ENCODE measurements at regions not wholly inside any gene's neighbourhood (a gene's known extent, or its start where the extent isn't known, plus 50 kb on each side); places are given as distances from the start of the nearest gene placed in this dataset.
"Not testable (repeated sequence)": the region's sequence is repeated elsewhere in the genome, so short reads cannot be mapped to it uniquely, and the experiment has no call there.

- no peaks in the 10 kb centered on the region for H3K27me3 ChIP-seq (replicated peaks in 1 of 2; ENCODE audit: control insufficient read depth in 2 of 2, extremely low read depth in 1 of 2, insufficient read depth in 2 of 2, low read length in 1 of 2)
- DNase-seq (no peak), ATAC-seq (replicated peaks in 1 of 4) (no peak)
- H3K27ac ChIP-seq (ENCODE audit: low read length), result no peak overlapping the region
- no peaks in the 10 kb centered on the region for H3K9me3 ChIP-seq
- H3K4me1 Mint-ChIP-seq, result no peaks in the 10 kb centered on the region
- POLR2A ChIA-PET, result no interaction called here
- H3K36me3 ChIP-seq (ENCODE audit: control insufficient read depth in 2 of 2, extremely low read depth in 1 of 2, insufficient read depth in 1 of 2, low read length in 1 of 2), result no peaks in the 10 kb centered on the region
- H3K36me3 Mint-ChIP-seq, result no peaks in the 10 kb centered on the region
- no peak overlapping the region for H3K4me3 Mint-ChIP-seq
- no CpG with 5 or more reads among the region's 4 CpGs for WGBS (ENCODE audit: insufficient coverage)
- no peaks in the 10 kb centered on the region for H3K4me1 ChIP-seq (ENCODE audit: control insufficient read depth in 1 of 2, extremely low read depth in 1 of 2, insufficient read depth in 2 of 2, low read length in 2 of 2)
- peaks cover 0 to 7% of the 10 kb centered on the region in 2 donors for H3K27me3 Mint-ChIP-seq
- H3K27ac Mint-ChIP-seq, result no peak overlapping the region
- CTCF ChIA-PET, result no interaction called here
- H3K4me3 ChIP-seq (ENCODE audit: control insufficient read depth in 1 of 2, extremely low read depth in 1 of 2, low read length in 1 of 2), result no peak overlapping the region
- H3K9me3 Mint-ChIP-seq, result peaks cover 3 to 5% (median 4%) of the 10 kb centered on the region in 3 donors
Measured at GRCh38 chrX:144616317-144616716, 631.0 kb upstream of the SPANXN1 start.

GRCh38 chrX:144627947-144628346 lies 619.4 kb upstream of the SPANXN1 start:
- ATAC-seq (replicated peaks in 1 of 4) (no peak), DNase-seq (no peak)
- no peaks in the 10 kb centered on the region for H3K27me3 Mint-ChIP-seq
- H3K36me3 Mint-ChIP-seq, result no peaks in the 10 kb centered on the region
- no peaks in the 10 kb centered on the region for H3K4me1 Mint-ChIP-seq
- H3K27me3 ChIP-seq (replicated peaks in 1 of 2; ENCODE audit: control insufficient read depth in 2 of 2, extremely low read depth in 1 of 2, insufficient read depth in 2 of 2, low read length in 1 of 2), result no peaks in the 10 kb centered on the region
- H3K27ac ChIP-seq (ENCODE audit: low read length), result no peak overlapping the region
- H3K4me1 ChIP-seq (ENCODE audit: control insufficient read depth in 1 of 2, extremely low read depth in 1 of 2, insufficient read depth in 2 of 2, low read length in 2 of 2), result no peaks in the 10 kb centered on the region
- no peak overlapping the region for H3K4me3 Mint-ChIP-seq
- no peak overlapping the region for H3K4me3 ChIP-seq (ENCODE audit: control insufficient read depth in 1 of 2, extremely low read depth in 1 of 2, low read length in 1 of 2)
- 73% methylated on average over 2 of the region's 3 CpGs for WGBS (ENCODE audit: insufficient coverage)
- ChIA-PET CTCF (no interaction called here), POLR2A (no interaction called here)
- no peaks in the 10 kb centered on the region for H3K36me3 ChIP-seq (ENCODE audit: control insufficient read depth in 2 of 2, extremely low read depth in 1 of 2, insufficient read depth in 1 of 2, low read length in 1 of 2)
- H3K27ac Mint-ChIP-seq, result no peak overlapping the region
- H3K9me3 Mint-ChIP-seq, result peaks cover 3 to 7% (median 6%) of the 10 kb centered on the region in 3 donors
- no peaks in the 10 kb centered on the region for H3K9me3 ChIP-seq

- CTCF ChIA-PET; H3K9me3 Mint-ChIP-seq; H3K4me1 ChIP-seq (ENCODE audit: control insufficient read depth in 1 of 2, extremely low read depth in 1 of 2, insufficient read depth in 2 of 2, low read length in 2 of 2); H3K4me3 ChIP-seq (ENCODE audit: control insufficient read depth in 1 of 2, extremely low read depth in 1 of 2, low read length in 1 of 2); H3K27me3 Mint-ChIP-seq; H3K9me3 ChIP-seq; H3K4me3 Mint-ChIP-seq; H3K4me1 Mint-ChIP-seq; ATAC-seq (replicated peaks in 1 of 4); H3K27ac Mint-ChIP-seq; H3K36me3 ChIP-seq (ENCODE audit: control insufficient read depth in 2 of 2, extremely low read depth in 1 of 2, insufficient read depth in 1 of 2, low read length in 1 of 2); H3K36me3 Mint-ChIP-seq; DNase-seq; H3K27me3 ChIP-seq (replicated peaks in 1 of 2; ENCODE audit: control insufficient read depth in 2 of 2, extremely low read depth in 1 of 2, insufficient read depth in 2 of 2, low read length in 1 of 2); POLR2A ChIA-PET; H3K27ac ChIP-seq (ENCODE audit: low read length): not testable (repeated sequence)
- no CpG with 5 or more reads among the region's 8 CpGs for WGBS (ENCODE audit: insufficient coverage)
Measured at GRCh38 chrX:144634451-144634850, 612.9 kb upstream of the SPANXN1 start.

GRCh38 chrX:144637731-144638130 lies 609.6 kb upstream of the SPANXN1 start:
- Mint-ChIP-seq H3K4me1 (no peaks in the 10 kb centered on the region), H3K9me3 (peaks cover 0 to 5% (median 3%) of the 10 kb centered on the region in 3 donors), H3K27me3 (no peaks in the 10 kb centered on the region), H3K4me3 (no peak overlapping the region), H3K27ac (no peak overlapping the region), H3K36me3 (no peaks in the 10 kb centered on the region)
- no peaks in the 10 kb centered on the region for H3K27me3 ChIP-seq (replicated peaks in 1 of 2; ENCODE audit: control insufficient read depth in 2 of 2, extremely low read depth in 1 of 2, insufficient read depth in 2 of 2, low read length in 1 of 2)
- H3K27ac ChIP-seq (ENCODE audit: low read length), result no peak overlapping the region
- ChIA-PET POLR2A (no interaction called here), CTCF (no interaction called here)
- no peak for DNase-seq
- H3K9me3 ChIP-seq, result no peaks in the 10 kb centered on the region
- no peaks in the 10 kb centered on the region for H3K4me1 ChIP-seq (ENCODE audit: control insufficient read depth in 1 of 2, extremely low read depth in 1 of 2, insufficient read depth in 2 of 2, low read length in 2 of 2)
- H3K36me3 ChIP-seq (ENCODE audit: control insufficient read depth in 2 of 2, extremely low read depth in 1 of 2, insufficient read depth in 1 of 2, low read length in 1 of 2), result no peaks in the 10 kb centered on the region
- no peak overlapping the region for H3K4me3 ChIP-seq (ENCODE audit: control insufficient read depth in 1 of 2, extremely low read depth in 1 of 2, low read length in 1 of 2)
- no CpG with 5 or more reads among the region's 2 CpGs for WGBS (ENCODE audit: insufficient coverage)
- no peak for ATAC-seq (replicated peaks in 1 of 4)

GRCh38 chrX:144648788-144649187 lies 598.5 kb upstream of the SPANXN1 start:
- Histone ChIP-seq H3K4me3 (ENCODE audit: control insufficient read depth in 1 of 2, extremely low read depth in 1 of 2, low read length in 1 of 2) (no peak overlapping the region), H3K27me3 (replicated peaks in 1 of 2; ENCODE audit: control insufficient read depth in 2 of 2, extremely low read depth in 1 of 2, insufficient read depth in 2 of 2, low read length in 1 of 2) (no peaks in the 10 kb centered on the region), H3K36me3 (ENCODE audit: control insufficient read depth in 2 of 2, extremely low read depth in 1 of 2, insufficient read depth in 1 of 2, low read length in 1 of 2) (no peaks in the 10 kb centered on the region), H3K27ac (ENCODE audit: low read length) (no peak overlapping the region), H3K9me3 (no peaks in the 10 kb centered on the region), H3K4me1 (ENCODE audit: control insufficient read depth in 1 of 2, extremely low read depth in 1 of 2, insufficient read depth in 2 of 2, low read length in 2 of 2) (no peaks in the 10 kb centered on the region)
- ChIA-PET CTCF (no interaction called here), POLR2A (no interaction called here)
- WGBS (ENCODE audit: insufficient coverage), result no CpG with 5 or more reads among the region's 2 CpGs
- H3K27me3 Mint-ChIP-seq, result peaks cover 0 to 8% of the 10 kb centered on the region in 2 donors
- H3K27ac Mint-ChIP-seq, result no peak overlapping the region
- DNase-seq (no peak), ATAC-seq (replicated peaks in 1 of 4) (no peak)
- H3K9me3 Mint-ChIP-seq, result peaks cover 0 to 5% (median 0%) of the 10 kb centered on the region in 3 donors
- no peaks in the 10 kb centered on the region for H3K36me3 Mint-ChIP-seq
- no peaks in the 10 kb centered on the region for H3K4me1 Mint-ChIP-seq
- H3K4me3 Mint-ChIP-seq, result no peak overlapping the region

- H3K27ac Mint-ChIP-seq, result no peak overlapping the region
- no peak overlapping the region for H3K4me3 Mint-ChIP-seq
- no peaks in the 10 kb centered on the region for H3K9me3 ChIP-seq
- H3K4me1 Mint-ChIP-seq, result no peaks in the 10 kb centered on the region
- H3K9me3 Mint-ChIP-seq, result no peaks in the 10 kb centered on the region
- no peak for ATAC-seq (replicated peaks in 1 of 4)
- ChIA-PET CTCF (no interaction called here), POLR2A (no interaction called here)
- no peaks in the 10 kb centered on the region for H3K27me3 ChIP-seq (replicated peaks in 1 of 2; ENCODE audit: control insufficient read depth in 2 of 2, extremely low read depth in 1 of 2, insufficient read depth in 2 of 2, low read length in 1 of 2)
- H3K27me3 Mint-ChIP-seq, result no peaks in the 10 kb centered on the region
- WGBS (ENCODE audit: insufficient coverage), result 33% methylated on average over 2 of the region's 5 CpGs
- H3K4me3 ChIP-seq (ENCODE audit: control insufficient read depth in 1 of 2, extremely low read depth in 1 of 2, low read length in 1 of 2), result no peak overlapping the region
- no peaks in the 10 kb centered on the region for H3K36me3 Mint-ChIP-seq
- no peak for DNase-seq
- no peaks in the 10 kb centered on the region for H3K36me3 ChIP-seq (ENCODE audit: control insufficient read depth in 2 of 2, extremely low read depth in 1 of 2, insufficient read depth in 1 of 2, low read length in 1 of 2)
- H3K27ac ChIP-seq (ENCODE audit: low read length), result no peak overlapping the region
- H3K4me1 ChIP-seq (ENCODE audit: control insufficient read depth in 1 of 2, extremely low read depth in 1 of 2, insufficient read depth in 2 of 2, low read length in 2 of 2), result no peaks in the 10 kb centered on the region
Measured at GRCh38 chrX:144681501-144681900, 565.8 kb upstream of the SPANXN1 start.

GRCh38 chrX:144683247-144683646 lies 564.1 kb upstream of the SPANXN1 start:
- no peaks in the 10 kb centered on the region for H3K36me3 ChIP-seq (ENCODE audit: control insufficient read depth in 2 of 2, extremely low read depth in 1 of 2, insufficient read depth in 1 of 2, low read length in 1 of 2)
- POLR2A ChIA-PET, result no interaction called here
- CTCF ChIA-PET, result no interaction called here
- Mint-ChIP-seq H3K4me1 (no peaks in the 10 kb centered on the region), H3K27me3 (no peaks in the 10 kb centered on the region), H3K4me3 (no peak overlapping the region), H3K36me3 (no peaks in the 10 kb centered on the region), H3K9me3 (no peaks in the 10 kb centered on the region), H3K27ac (no peak overlapping the region)
- no peak overlapping the region for H3K27ac ChIP-seq (ENCODE audit: low read length)
- DNase-seq (no peak), ATAC-seq (replicated peaks in 1 of 4) (no peak)
- H3K4me3 ChIP-seq (ENCODE audit: control insufficient read depth in 1 of 2, extremely low read depth in 1 of 2, low read length in 1 of 2), result no peak overlapping the region
- WGBS (ENCODE audit: insufficient coverage), result 80% methylated on average over 1 of the region's 4 CpGs
- no peaks in the 10 kb centered on the region for H3K9me3 ChIP-seq
- no peaks in the 10 kb centered on the region for H3K4me1 ChIP-seq (ENCODE audit: control insufficient read depth in 1 of 2, extremely low read depth in 1 of 2, insufficient read depth in 2 of 2, low read length in 2 of 2)
- H3K27me3 ChIP-seq (replicated peaks in 1 of 2; ENCODE audit: control insufficient read depth in 2 of 2, extremely low read depth in 1 of 2, insufficient read depth in 2 of 2, low read length in 1 of 2), result no peaks in the 10 kb centered on the region

Data from T-cell (primary cell).